HG03520 (cell line): ENCODE measurements at regions not wholly inside any gene's neighbourhood (a gene's known extent, or its start where the extent isn't known, plus 50 kb on each side); places are given as distances from the start of the nearest gene placed in this dataset.

Experiments
- ATAC-seq: cut with Tn5 transposase; IDR thresholded peaks from one replicate; pipeline ENCODE4 v1.9.1; 2021; ENCODE audit warnings: mild to moderate bottlenecking, moderate library complexity; ENCODE audit not compliant: unreplicated experiment

DNA sequence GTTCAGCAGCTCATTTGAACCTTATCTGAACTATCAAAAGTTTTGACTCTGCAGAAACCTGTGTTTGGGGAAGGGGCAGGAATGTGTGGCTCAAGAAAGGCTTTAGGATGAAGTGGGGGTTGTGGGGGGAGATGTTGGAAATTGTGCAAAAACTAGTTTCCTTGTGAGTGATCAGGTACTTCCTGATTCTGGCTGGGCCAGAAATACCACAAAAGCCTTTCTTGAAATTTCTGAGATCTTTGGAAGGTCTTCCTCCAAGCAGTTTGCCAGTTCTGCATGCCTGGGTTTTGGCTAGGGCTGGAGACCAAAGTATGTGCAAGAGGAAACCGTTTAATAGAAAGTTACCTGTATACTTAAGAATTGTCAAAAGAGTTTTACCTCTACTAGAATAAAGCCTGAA is 116.6 kb downstream of the BMP2 start:
- ATAC-seq = no peak

DNA sequence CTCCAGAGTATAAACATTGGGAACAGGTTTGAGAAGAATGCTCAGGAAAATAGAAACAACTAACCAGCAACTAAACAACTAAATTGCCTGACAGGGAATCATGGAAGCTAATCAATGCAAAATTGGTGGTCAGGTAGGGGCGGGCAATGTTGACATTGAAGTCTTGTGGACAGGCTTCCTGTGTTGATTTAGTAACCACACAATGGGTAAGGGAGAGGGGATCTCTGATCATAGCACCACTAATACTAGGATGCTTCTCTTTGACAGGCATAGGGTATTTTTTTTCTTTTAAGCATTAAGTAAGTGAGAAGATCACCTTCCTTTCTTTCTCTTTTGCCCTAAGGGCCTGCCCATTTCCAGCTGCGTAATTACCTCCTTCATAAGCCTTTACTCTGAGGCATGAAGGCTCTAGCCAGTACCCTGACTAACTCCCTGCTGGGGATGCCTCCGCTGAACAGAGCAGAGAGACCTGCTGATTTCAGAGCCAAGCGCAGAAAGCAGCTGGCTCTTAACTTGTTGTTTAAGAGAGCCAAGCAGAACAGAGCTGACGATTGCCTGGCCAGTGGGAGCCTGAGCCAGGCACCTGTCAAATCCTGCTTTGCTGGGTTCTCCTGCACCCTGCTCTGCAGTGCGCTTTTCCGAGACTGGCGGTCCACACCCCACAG is 118.7 kb downstream of the BMP2 start:
- no peak for ATAC-seq

DNA sequence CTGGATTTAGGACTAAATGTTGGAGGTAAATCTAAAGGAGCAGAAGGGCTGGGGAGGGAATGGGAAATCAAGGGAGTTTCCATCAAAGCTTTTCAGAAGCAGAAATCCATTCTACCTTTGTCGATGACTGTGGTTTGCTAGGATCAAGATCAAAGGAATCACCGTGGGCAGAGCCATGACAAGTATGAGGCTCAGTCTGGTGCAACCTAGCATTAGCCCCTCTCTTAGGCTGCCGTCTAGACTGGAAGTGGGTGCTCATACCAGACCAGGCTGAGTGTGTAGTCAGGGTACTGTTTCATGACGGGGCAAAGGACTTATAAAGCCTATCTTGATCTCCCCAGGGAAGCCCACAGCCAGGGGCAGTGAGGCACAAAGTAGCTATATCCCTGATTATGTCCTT is 120.5 kb downstream of the BMP2 start:
- ATAC-seq = no peak

DNA sequence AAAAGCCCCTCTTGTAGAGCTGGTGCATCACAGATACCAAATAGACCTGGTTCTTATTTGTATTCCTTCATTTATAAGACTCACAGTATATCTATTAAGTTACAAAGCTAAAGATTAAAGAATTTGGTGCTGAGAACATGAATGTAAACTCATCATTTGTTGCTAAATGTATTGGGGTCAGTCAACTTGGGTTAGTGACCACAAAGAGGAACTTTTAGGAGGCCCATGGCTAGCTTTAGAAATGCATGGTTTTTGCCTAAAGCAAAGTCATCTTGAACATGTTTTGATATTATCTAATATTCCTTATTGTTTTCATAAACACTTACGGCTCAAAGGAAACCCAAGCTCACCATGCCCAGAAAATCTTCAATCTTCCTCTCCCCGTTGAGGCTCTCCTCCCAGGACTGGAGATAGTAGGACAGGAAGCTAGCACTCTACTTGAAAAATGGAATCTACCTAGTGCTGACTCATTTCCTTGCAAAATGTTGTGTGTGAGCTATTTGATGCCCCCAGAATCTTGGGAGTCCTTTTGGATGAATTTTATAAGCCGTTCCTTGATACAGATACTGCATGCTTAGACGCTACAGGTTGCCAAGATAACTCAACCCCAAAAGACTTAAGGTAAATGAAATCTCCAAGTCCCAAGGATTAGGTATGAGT is 121.4 kb downstream of the BMP2 start:
- no peak for ATAC-seq

DNA sequence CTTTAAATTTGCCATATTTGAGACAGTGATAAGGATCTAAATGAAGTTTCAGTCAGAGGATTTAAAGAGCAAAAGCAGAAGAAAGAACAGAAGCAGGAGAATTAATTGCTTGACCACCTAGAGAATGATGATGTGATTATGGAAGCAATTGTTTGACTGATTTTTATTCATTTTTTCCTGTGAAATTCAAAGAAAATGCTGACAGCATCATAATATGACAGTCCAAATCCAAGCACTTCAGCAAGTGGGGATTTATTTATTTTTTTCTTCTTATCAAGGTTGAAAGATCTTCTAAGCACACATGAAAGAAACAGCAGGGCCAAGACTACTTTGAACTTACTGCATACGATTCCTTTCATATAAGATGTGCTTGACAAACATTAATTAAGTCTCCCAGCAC is 125.2 kb downstream of the BMP2 start:
- ATAC-seq = no peak

DNA sequence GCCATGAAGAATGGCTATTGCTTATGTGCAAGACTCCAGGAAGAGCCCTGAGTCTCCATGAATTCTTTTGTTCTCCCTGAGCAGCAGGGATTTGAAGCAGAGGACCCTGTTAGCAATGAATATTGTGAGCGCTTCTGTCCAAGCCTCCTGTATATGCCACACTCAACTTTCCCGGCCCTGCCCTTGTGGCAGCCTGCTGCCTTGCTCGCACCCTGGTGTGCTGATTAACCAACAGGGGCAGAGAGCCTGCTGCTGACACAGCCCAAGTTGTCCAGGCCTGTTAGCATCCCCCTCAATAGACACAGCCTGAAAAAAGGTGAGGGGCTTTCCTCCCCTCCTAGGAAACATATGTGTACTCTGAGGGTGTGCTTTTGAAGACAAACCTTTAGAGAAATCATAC is 131.4 kb downstream of the BMP2 start:
- ATAC-seq = no peak

DNA sequence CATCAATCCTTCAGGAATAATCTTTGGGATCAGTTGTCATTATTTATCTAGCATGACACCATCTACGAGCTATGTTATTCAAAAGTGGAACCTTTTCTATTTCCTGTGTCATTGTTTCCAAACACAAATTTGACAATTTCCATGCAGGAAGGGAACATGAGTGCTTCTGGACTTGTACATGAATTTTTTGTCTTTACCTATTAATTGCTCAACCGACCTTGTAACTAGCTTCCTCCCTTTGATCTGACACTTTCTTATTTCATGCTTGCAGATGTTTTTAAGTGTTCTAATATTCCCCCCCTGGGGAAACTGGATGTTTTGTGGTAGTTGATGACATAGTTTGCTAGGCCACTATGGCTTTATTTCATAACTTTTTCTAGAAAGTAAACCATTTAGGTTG is 139.4 kb downstream of the BMP2 start:
- no peak for ATAC-seq

DNA sequence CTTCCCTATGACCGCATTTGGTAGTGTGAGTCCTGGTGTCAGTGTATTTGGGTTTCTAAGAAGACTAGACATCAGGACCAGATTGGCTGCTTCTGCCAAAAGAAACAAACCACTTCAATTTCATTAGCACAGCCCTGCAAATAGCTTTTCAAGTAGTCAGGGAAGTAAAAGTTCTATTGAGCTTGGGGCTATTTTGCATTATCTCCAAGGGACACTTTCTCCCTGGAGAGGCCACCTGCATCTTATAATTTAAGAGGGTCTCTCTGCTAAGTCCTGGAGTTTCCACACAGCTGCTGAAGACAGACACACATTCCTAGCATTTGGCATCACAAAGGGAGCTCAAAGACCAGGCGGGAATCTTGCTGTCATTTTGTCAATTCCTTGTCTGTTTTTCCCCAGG is 141.2 kb downstream of the BMP2 start:
- no peak for ATAC-seq

DNA sequence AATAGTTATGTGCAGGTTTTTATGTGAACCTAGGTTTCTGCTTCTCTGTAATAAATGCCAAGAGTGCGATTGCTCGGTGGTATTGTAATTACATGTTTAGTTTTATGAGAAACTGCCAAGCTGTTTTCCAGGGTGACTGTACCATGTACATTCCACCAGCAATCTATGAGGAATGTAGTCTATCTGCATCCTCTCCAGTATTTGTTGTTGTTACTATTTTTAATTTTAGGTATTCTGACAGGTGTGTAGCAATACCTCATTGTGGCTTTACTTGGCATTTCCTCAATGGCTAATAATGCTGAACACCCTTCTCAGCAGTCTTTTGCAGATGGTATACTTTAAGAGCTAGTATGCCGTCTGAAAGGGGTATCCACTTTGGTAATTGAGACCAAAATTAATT is 142.1 kb downstream of the BMP2 start:
- no peak for ATAC-seq

DNA sequence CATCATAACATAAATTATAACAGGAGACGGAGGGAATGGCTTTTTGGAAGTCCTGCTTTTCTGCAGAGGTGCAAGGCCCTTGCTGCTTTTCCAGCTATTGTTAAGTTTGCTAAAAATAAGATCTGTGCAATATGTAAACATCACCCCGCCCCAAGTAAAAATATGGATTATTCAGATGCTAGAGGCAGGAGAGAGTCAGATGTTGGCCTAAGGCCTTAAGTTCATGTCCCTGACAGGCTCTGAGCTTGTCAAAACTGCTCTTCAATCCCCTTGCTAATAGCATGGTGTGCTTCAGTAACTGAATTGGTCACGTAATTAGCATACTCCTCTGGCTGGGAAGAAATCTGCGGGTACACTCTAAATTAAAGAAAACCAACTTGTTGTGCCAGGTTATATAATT is 147.5 kb downstream of the BMP2 start:
- no peak for ATAC-seq

DNA sequence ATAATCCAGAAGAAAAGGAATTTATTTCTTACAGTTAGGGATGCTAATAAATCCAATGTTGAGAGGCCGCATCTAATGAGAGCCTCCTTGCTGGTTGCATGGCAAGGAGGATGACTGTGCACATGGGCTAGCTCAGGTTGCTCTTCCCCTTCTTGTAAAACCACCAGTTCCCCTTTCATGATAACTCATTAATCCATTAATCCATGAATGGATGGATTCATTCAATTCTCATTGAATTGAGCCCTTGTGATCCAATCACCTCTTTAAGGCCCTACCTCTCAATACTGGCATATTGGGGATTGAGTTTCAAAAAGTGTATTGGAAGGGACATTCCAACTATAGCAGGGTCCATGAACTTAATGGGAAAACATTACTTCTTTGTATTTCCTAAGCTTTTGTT is 149.5 kb downstream of the BMP2 start:
- ATAC-seq = no peak

DNA sequence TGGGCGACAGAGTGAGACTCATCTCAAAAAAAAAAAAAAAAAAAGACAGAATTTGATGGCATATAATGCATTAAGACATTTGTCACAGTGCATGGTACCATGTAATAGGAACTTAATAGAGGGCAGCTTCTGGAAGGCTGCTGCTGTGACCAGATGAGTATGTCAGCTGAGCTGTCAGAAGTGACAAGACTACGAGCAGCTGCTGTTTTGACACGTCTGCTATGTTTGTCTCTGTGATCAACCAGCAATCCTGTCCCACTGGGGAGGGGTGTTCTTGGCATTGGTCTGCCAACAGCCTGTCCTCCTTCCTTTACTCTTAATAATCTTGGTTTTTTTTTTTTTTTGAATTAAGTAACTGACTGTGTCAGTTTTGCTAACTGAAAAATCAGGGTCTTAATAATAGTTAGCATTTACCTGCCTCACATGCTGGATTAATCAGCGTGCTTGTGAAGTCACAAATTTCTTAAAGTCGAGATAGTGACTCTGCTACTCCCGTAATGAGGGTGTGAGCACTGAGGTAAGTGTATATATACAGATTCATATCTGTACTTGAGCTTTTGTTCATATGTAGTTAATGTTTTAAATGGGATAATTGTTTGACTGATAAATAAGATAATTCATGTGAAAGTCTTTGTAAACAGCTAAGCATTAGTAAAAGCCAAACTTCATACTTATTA is 152.4 kb downstream of the BMP2 start:
- ATAC-seq = no peak

DNA sequence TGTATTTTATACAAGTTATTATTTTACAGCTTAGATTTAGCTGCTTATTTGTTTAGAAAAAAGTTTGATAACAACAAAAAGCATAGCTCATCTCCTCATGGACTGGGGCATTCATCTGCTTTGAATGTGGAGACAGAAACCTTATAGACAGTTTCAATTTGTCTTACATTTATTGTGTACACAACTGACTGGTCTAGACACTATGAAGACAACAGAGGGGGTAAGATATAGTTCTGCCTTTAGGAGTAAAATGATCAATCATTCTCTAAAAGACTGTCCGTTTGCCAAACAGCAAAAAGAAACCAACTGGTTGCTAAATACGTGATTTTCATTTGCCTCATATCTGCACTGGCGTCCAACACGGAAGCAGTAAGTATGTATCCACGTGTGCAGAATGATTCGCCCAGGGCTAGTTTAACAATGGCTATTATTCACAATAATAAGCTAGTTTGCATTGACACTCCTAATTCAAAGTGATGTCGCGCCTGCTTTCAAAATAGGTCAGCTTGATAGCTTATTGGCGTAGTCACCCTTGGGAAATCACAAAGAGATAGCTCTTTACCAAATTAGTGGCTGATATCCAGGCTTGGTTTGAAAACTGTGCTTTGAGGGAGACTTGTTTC is 153.6 kb downstream of the BMP2 start:
- ATAC-seq = no peak

DNA sequence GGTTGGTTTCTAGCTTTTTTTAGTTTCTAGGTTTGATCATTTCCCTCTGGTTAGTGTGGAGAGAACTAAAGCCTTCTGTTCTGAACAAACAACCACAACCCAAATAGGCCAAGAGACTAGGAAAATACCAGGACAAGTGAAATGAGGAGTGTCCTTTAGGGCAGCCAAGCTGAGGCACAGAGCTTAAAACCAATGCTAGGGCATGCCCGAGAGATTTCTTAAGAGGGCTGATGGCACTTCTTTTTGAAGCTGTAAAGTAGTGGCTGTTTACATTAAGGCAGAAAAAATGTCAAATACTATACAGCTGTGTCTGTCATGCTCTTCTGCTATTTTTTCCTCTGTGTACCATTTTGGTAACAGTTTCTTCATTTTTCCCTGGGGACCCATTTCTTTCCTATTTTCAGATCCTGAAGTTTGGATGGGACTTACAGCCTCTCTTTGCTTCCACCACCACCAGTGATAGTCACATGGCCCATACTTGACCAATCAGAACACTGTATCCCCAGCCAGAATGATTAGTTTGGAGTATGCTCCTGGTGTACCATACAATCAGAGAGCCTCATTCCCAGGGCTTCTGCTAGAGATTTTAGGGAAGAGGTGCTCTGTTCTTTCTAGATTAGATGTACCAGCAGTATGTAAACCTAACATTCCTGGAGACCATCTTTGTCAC is 154.4 kb downstream of the BMP2 start:
- no peak for ATAC-seq

DNA sequence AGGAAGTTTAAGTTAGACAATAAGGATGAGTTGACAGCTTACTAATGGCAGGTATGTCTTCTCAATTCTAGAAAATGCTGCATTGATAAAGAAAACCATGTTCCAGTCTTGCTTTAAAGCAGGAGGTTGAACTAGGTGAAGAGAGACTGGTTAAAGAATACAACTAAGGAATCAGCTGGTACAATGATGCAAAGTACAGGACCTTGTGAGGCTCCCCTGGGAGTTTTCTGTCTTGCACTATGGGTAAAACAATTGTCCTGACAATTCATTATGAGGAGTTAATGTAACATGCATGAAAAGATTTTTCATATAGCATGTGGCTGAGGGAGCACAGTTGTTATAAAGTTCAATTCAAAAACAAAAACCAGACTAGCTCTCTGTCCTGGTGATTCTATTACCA is 157.2 kb downstream of the BMP2 start:
- ATAC-seq = no peak

DNA sequence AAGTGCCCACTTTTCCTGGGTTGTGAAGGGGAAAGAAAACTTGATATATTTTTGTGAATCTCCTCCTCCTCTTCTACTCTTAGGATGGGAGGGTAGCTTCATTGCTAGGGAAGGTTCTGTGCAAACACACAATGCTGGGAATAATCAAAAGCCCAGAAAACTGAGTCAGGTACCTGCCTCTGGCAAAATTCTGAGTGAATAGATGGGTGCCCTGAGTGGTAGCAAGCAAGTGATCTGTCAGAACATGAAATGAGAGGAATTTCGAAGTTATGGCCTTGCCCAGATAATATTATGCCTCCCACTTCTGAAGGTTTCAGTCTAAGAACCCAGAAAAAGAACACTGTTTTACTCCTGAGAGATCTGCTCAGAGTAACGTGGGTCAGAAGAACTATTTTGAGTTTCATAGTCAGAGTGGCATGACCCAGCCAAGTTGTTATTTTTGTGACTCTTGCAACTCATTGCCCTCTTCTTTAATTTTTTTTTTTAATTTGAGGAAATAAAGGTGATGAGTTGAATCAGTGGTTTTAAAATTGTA is 158.3 kb downstream of the BMP2 start:
- ATAC-seq = no peak

DNA sequence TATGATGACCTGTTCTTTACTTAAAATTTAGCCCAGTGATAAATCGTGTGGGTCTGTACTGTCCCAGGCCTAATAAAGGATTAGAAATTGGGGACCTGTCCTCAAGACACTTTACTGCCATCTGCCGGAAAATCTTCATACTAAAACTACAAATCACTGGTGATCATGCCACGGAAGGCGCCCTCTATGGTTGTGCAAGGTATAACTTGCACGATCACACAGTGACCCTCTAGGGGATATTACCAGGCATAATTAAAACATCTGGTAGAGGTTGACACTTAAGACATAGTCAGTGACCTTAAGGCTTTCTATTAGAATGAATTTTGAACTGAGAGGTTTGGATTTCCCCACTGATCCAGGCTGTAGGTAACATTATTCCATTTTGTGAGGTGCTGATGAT is 172.6 kb downstream of the BMP2 start:
- ATAC-seq = no peak

DNA sequence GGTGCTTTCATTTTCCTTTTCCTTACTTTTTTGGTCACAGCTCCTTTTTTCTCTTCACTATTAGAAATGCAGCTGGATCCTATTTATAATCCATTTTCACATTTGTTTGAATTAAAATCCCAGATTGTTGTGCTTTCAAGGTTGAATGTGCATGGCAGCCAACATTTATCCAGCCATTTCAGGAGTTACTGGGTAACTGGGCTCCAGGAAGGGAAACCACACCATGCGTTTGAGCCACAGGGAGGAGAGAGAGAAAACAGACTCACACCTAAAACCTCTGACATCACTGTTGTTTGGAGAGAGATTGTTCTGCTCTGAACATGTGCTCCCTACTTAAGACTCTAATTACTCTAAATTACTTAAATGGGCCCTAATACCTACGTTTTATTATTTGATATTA is 173.4 kb downstream of the BMP2 start:
- no peak for ATAC-seq

DNA sequence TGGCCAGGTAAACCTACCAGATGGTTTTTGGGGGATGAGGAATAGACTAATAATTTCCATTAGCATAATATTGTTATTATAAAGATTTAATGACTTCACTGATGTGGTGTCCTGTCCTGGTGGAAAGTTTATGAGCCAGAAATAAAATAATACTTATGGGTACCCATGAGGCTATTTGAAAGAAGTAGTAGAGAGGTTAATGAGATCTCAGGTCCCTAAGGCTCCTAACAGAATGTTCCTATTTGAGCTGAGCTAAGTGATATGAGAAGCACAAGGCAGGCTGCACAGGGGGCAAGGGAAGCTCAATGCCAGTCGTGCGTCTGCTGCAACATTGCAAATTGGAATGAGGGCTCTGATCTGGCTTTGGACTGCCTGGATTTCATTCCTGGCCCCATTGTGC is 174.1 kb downstream of the BMP2 start:
- no peak for ATAC-seq

DNA sequence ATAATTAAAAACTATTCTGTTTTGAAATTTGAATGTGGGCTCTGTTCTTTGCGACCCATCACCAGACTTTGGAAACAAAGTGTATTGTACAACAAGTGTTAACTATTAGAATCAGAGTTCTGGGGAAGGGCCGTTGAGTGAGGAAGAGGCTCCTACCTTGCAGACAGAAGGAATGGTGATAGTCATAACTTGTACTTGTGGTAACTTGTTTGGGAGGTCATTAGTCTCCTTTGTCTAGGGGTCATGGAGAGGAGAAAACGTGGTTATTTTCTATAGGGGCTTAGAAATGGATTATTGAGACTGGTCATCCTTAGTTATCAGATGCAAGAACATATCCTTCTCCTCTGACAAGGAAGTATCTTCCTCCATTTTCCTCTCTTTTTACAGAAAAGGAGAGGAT is 174.8 kb downstream of the BMP2 start:
- ATAC-seq = no peak

DNA sequence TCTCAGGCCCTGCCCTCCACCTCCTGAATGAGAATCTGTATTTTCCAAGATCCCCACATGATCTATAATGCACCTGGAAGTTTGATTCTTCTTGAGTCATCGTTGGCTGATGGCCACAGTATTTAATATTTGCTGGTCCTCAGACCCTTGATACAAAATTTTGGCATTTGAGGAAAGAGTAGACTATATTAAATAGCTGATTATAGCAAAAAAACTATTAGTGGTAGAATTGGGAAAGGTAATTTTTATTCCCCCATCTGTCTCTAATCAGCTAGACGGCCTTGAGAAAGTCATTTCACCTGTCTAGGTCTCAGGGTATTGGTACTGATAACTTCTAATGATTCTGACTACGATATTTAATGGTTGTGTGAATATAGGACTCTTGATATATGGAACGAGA is 176.8 kb downstream of the BMP2 start:
- ATAC-seq = no peak
